GM23248 (cell line): ENCODE measurements at regions not wholly inside any gene's neighbourhood (a gene's known extent, or its start where the extent isn't known, plus 50 kb on each side); places are given as distances from the start of the nearest gene placed in this dataset.

Experiments
- DNase-seq: peaks from one replicate; pipeline ENCODE4 v3.0.0-alpha.2; 2015
- H2AFZ ChIP-seq: fragments of 200-600 bp; sonication (generic); 2 replicates; pipeline ENCODE4 v1.6.1; 2016; ENCODE audit warnings: antibody characterized with exemption
- H3F3A ChIP-seq: fragments of 200-600 bp; sonication (generic); 2 replicates; pipeline ENCODE4 v1.6.1; 2016; ENCODE audit warnings: mild to moderate bottlenecking, antibody characterized with exemption, mixed run types; ENCODE audit not compliant: insufficient read depth
- H3K27ac ChIP-seq: fragments of 200-600 bp; sonication (generic); 2 replicates; pipeline ENCODE4 v1.5.1; 2016; ENCODE audit warnings: mild to moderate bottlenecking
- H3K27me3 ChIP-seq: fragments of 200-600 bp; sonication (generic); replicated peaks from 2 replicates; pipeline ENCODE4 v1.6.1; 2016; ENCODE audit warnings: mild to moderate bottlenecking; ENCODE audit not compliant: insufficient read depth
- H3K36me3 ChIP-seq: fragments of 200-600 bp; sonication (generic); 2 replicates; pipeline ENCODE4 v1.6.1; 2016; ENCODE audit warnings: low read depth, mild to moderate bottlenecking
- H3K4me1 ChIP-seq: fragments of 200-600 bp; sonication (generic); 2 replicates; pipeline ENCODE4 v1.6.1; 2016; ENCODE audit warnings: mild to moderate bottlenecking; ENCODE audit not compliant: insufficient read depth
- H3K4me2 ChIP-seq: fragments of 200-600 bp; sonication (generic); one replicate; pipeline ENCODE4 v1.6.1; 2016; ENCODE audit warnings: mild to moderate bottlenecking; ENCODE audit not compliant: unreplicated experiment
- H3K4me3 ChIP-seq: fragments of 200-600 bp; sonication (generic); 2 replicates; pipeline ENCODE4 v1.5.1; 2016; ENCODE audit warnings: mild to moderate bottlenecking
- H3K79me2 ChIP-seq: fragments of 200-600 bp; sonication (generic); 2 replicates; pipeline ENCODE4 v1.6.1; 2016; ENCODE audit warnings: mild to moderate bottlenecking; ENCODE audit not compliant: insufficient read depth
- H3K9ac ChIP-seq: fragments of 200-600 bp; sonication (generic); 2 replicates; pipeline ENCODE4 v1.6.1; 2016; ENCODE audit warnings: mild to moderate bottlenecking
- H3K9me2 ChIP-seq: fragments of 200-600 bp; sonication (generic); 2 replicates; pipeline ENCODE4 v1.6.1; 2016; ENCODE audit warnings: mixed run types, mild to moderate bottlenecking, moderate library complexity; ENCODE audit not compliant: insufficient read depth
- H3K9me3 ChIP-seq: fragments of 200-600 bp; sonication (generic); one replicate; pipeline ENCODE4 v1.6.1; 2017; ENCODE audit warnings: low read depth
- H4K20me1 ChIP-seq: fragments of 200-600 bp; sonication (generic); 2 replicates; pipeline ENCODE4 v1.6.0; 2016; ENCODE audit not compliant: insufficient read depth
- EZH2 ChIP-seq: fragments of 200-600 bp; sonication (generic); IDR thresholded peaks from 2 replicates; pipeline ENCODE4 v1.6.1; 2018; ENCODE audit warnings: antibody characterized with exemption, mild to moderate bottlenecking; ENCODE audit not compliant: insufficient read depth, poor library complexity, severe bottlenecking
- EZH2phosphoT487 ChIP-seq: fragments of 200-600 bp; sonication (generic); IDR thresholded peaks from 2 replicates; pipeline ENCODE4 v1.6.1; 2018; ENCODE audit warnings: antibody characterized with exemption, moderate library complexity, mild to moderate bottlenecking, low read depth; ENCODE audit not compliant: insufficient read depth
- WGBS, 2 experiments: methylation state at CpG; one replicate each; pipeline ENCODE4 v1.1.6; 2015 to 2017; ENCODE audit warnings: low lambda C conversion rate in 2 of 2, low coverage in 1 of 2; ENCODE audit errors: missing lambda C conversion rate in 2 of 2; 5-methylcytosine and 5-hydroxymethylcytosine counted together
- in situ Hi-C: fragments of 300-500 bp; cut with MboI; formaldehyde crosslinking; loops from 2 replicates; pipeline ENCODE4 v1.15.0; 2020

- in situ Hi-C loops = no loop called here
- 80 to 82% methylated on average over 7 of the region's 7 CpGs for WGBS, 2 experiments
Measured at GRCh38 chr10:111148440-111148839, 71.6 kb downstream of the ADRA2A start.

GRCh38 chr10:111150691-111151090, 73.9 kb downstream of the ADRA2A start:
- in situ Hi-C loops = no loop called here
- no peak overlapping the region for H3K9ac ChIP-seq
- no peaks in the 10 kb centered on the region for H4K20me1 ChIP-seq
- no peak overlapping the region for H3K27ac ChIP-seq
- no peak overlapping the region for H2AFZ ChIP-seq
- H3K79me2 ChIP-seq = no peaks in the 10 kb centered on the region
- H3F3A ChIP-seq = no peaks in the 10 kb centered on the region
- no peak for DNase-seq
- no peaks in the 10 kb centered on the region for H3K9me3 ChIP-seq
- TF ChIP-seq EZH2phosphoT487 (no peak), EZH2 (no peak)
- H3K4me3 ChIP-seq = no peak overlapping the region
- no peak overlapping the region for H3K4me2 ChIP-seq
- no peaks in the 10 kb centered on the region for H3K4me1 ChIP-seq
- H3K9me2 ChIP-seq = no peaks in the 10 kb centered on the region
- peaks cover 4% of the 10 kb centered on the region; the same call in 1 of the 2 replicates for H3K27me3 ChIP-seq
- H3K36me3 ChIP-seq = no peaks in the 10 kb centered on the region
- WGBS, 2 experiments = 62 to 65% methylated on average over 7 of the region's 7 CpGs

More at GRCh38 chr10:111148440-111148839, 71.6 kb downstream of the ADRA2A start:
- H3K9me2 ChIP-seq = no peaks in the 10 kb centered on the region
- DNase-seq = no peak
- H3K27me3 ChIP-seq = peaks cover 4% of the 10 kb centered on the region; the same call in 1 of the 2 replicates
- no peak overlapping the region for H3K4me3 ChIP-seq
- no peak overlapping the region for H3K4me2 ChIP-seq
- no peak overlapping the region for H2AFZ ChIP-seq
- no peak overlapping the region for H3K27ac ChIP-seq
- H3K4me1 ChIP-seq = no peaks in the 10 kb centered on the region
- H3K79me2 ChIP-seq = no peaks in the 10 kb centered on the region
- H3K9ac ChIP-seq = no peak overlapping the region
- H3F3A ChIP-seq = no peaks in the 10 kb centered on the region
- no peak for TF ChIP-seq EZH2
- no peak for TF ChIP-seq EZH2phosphoT487
- no peaks in the 10 kb centered on the region for H3K36me3 ChIP-seq
- H4K20me1 ChIP-seq = no peaks in the 10 kb centered on the region
- no peaks in the 10 kb centered on the region for H3K9me3 ChIP-seq

GRCh38 chr10:111151595-111152307, 74.9 kb downstream of the ADRA2A start:
- 46 to 47% methylated on average over 14 of the region's 14 CpGs for WGBS, 2 experiments
- in situ Hi-C loops = no loop called here
- H3K27me3 ChIP-seq = peaks cover 13% of the 10 kb centered on the region; the same call in 1 of the 2 replicates
- TF ChIP-seq EZH2phosphoT487 = no peak
- TF ChIP-seq EZH2 = no peak
- H3K36me3 ChIP-seq = no peaks in the 10 kb centered on the region
- no peak overlapping the region for H3K27ac ChIP-seq
- no peaks in the 10 kb centered on the region for H3F3A ChIP-seq
- no peak for DNase-seq
- no peak overlapping the region for H3K4me3 ChIP-seq
- no peaks in the 10 kb centered on the region for H3K9me2 ChIP-seq
- no peaks in the 10 kb centered on the region for H3K79me2 ChIP-seq
- H3K4me2 ChIP-seq = no peak overlapping the region
- H3K9me3 ChIP-seq = no peaks in the 10 kb centered on the region
- no peaks in the 10 kb centered on the region for H3K4me1 ChIP-seq
- no peak overlapping the region for H3K9ac ChIP-seq
- no peaks in the 10 kb centered on the region for H4K20me1 ChIP-seq
- H2AFZ ChIP-seq = no peak overlapping the region

- DNase-seq = no peak
- Histone ChIP-seq H3F3A (peaks cover 4% of the 10 kb centered on the region; the same call in 1 of the 2 replicates), H3K4me3 (no peak overlapping the region), H4K20me1 (no peaks in the 10 kb centered on the region), H3K4me2 (no peak overlapping the region), H3K27me3 (peaks cover 9% of the 10 kb centered on the region), H3K36me3 (no peaks in the 10 kb centered on the region), H3K9me2 (no peaks in the 10 kb centered on the region), H3K27ac (no peak overlapping the region), H3K9ac (no peak overlapping the region), H3K4me1 (0 out of 2 replicates have a peak, but pooled peaks cover 8% of the 10 kb centered on the region), H3K9me3 (no peaks in the 10 kb centered on the region), H2AFZ (no peak overlapping the region), H3K79me2 (no peaks in the 10 kb centered on the region)
- 61 to 65% methylated on average over 2 of the region's 2 CpGs for WGBS, 2 experiments
- TF ChIP-seq EZH2 (no peak), EZH2phosphoT487 (no peak)
- in situ Hi-C loops = no loop called here
Measured at GRCh38 chr10:111156754-111157153, 79.9 kb downstream of the ADRA2A start.
